ENCODE measurements at regions not wholly inside any gene's neighbourhood (a gene's known extent, or its start where the extent isn't known, plus 50 kb on each side); places are given as distances from the start of the nearest gene placed in this dataset.

- TF ChIP-seq POLR2AphosphoS5 (IDR thresholded peaks at IDR 0.05) (no peak), POLR2A (IDR thresholded peaks at IDR 0.05) (no peak), CTCF (IDR thresholded peaks at IDR 0.05) (no peak)
- H3K27ac ChIP-seq: no peak overlapping the region
- no peak overlapping the region for H3K4me3 ChIP-seq
- no peaks in the 10 kb centered on the region for H3K9me3 ChIP-seq
- H3K4me1 ChIP-seq (replicated peaks): no peaks in the 10 kb centered on the region
- H3K36me3 ChIP-seq: no peaks in the 10 kb centered on the region
- DNase-seq (ENCODE audit: low spot score): no peak
- intact Hi-C loops (cut with DNase I): no loop called here
- no peaks in the 10 kb centered on the region for H3K27me3 ChIP-seq (replicated peaks; ENCODE audit: insufficient read depth)
Measured at GRCh38 chr2:34251578-34251977, 652.5 kb upstream of the FAM98A start.

- H3K4me1 ChIP-seq (replicated peaks): peaks cover 6% of the 10 kb centered on the region
- no peak overlapping the region for H3K27ac ChIP-seq
- intact Hi-C loops (cut with DNase I): no loop called here
- H3K36me3 ChIP-seq: no peaks in the 10 kb centered on the region
- TF ChIP-seq POLR2A (IDR thresholded peaks at IDR 0.05): no peak
- no peak for TF ChIP-seq CTCF (IDR thresholded peaks at IDR 0.05)
- TF ChIP-seq POLR2AphosphoS5 (IDR thresholded peaks at IDR 0.05): no peak
- 96% methylated on average over 3 of the region's 3 CpGs for WGBS
- H3K4me3 ChIP-seq: no peak overlapping the region
- no peaks in the 10 kb centered on the region for H3K9me3 ChIP-seq
- DNase-seq (ENCODE audit: low spot score): no peak
- H3K27me3 ChIP-seq (replicated peaks; ENCODE audit: insufficient read depth): no peaks in the 10 kb centered on the region
Measured at GRCh38 chr2:34244195-34244594, 645.1 kb upstream of the FAM98A start.

GRCh38 chr2:34242763-34243123, 643.6 kb upstream of the FAM98A start:
- no peak for DNase-seq (ENCODE audit: low spot score)
- Histone ChIP-seq H3K4me1 (replicated peaks) (peaks cover 6% of the 10 kb centered on the region), H3K27me3 (replicated peaks; ENCODE audit: insufficient read depth) (no peaks in the 10 kb centered on the region), H3K36me3 (no peaks in the 10 kb centered on the region), H3K27ac (no peak overlapping the region), H3K9me3 (no peaks in the 10 kb centered on the region), H3K4me3 (no peak overlapping the region)
- WGBS: 25% methylated on average over 3 of the region's 3 CpGs
- no peak for TF ChIP-seq POLR2A (IDR thresholded peaks at IDR 0.05)
- intact Hi-C loops (cut with DNase I): no loop called here

GRCh38 chr2:34241905-34242762, 643.0 kb upstream of the FAM98A start:
- H3K27ac ChIP-seq: no peak overlapping the region
- H3K9me3 ChIP-seq: no peaks in the 10 kb centered on the region
- no peaks in the 10 kb centered on the region for H3K36me3 ChIP-seq
- intact Hi-C loops (cut with DNase I): no loop called here
- 53% methylated on average over 6 of the region's 6 CpGs for WGBS
- DNase-seq (ENCODE audit: low spot score): no peak
- TF ChIP-seq CTCF (IDR thresholded peaks at IDR 0.05) (no peak), POLR2AphosphoS5 (IDR thresholded peaks at IDR 0.05) (peak; percentile 8)
- peaks cover 6% of the 10 kb centered on the region for H3K4me1 ChIP-seq (replicated peaks)
- H3K4me3 ChIP-seq: no peak overlapping the region
- H3K27me3 ChIP-seq (replicated peaks; ENCODE audit: insufficient read depth): no peaks in the 10 kb centered on the region

GRCh38 chr2:34239511-34239910, 640.4 kb upstream of the FAM98A start:
- DNase-seq (ENCODE audit: low spot score): no peak
- no peak overlapping the region for H3K27ac ChIP-seq
- H3K4me3 ChIP-seq: no peak overlapping the region
- TF ChIP-seq POLR2AphosphoS5 (IDR thresholded peaks at IDR 0.05) (no peak), POLR2A (IDR thresholded peaks at IDR 0.05) (no peak), CTCF (IDR thresholded peaks at IDR 0.05) (no peak)
- intact Hi-C loops (cut with DNase I): no loop called here
- 93% methylated on average over 1 of the region's 1 CpG for WGBS
- H3K4me1 ChIP-seq (replicated peaks): peaks cover 6% of the 10 kb centered on the region
- no peaks in the 10 kb centered on the region for H3K27me3 ChIP-seq (replicated peaks; ENCODE audit: insufficient read depth)
- H3K36me3 ChIP-seq: no peaks in the 10 kb centered on the region
- no peaks in the 10 kb centered on the region for H3K9me3 ChIP-seq

Data from prostate gland (tissue), 2 donors.